Cardiac fibroblast (primary cell): ENCODE measurements at regions not wholly inside any gene's neighbourhood (a gene's known extent, or its start where the extent isn't known, plus 50 kb on each side); places are given as distances from the start of the nearest gene placed in this dataset.

Source experiments
- DNase-seq, 2 donors: peaks; one replicate each; pipeline versions ENCODE4 v3.0.0 to v3.0.0-alpha.2; 2010; ENCODE audit warnings: low read depth in 2 of 2
- H3K4me3 ChIP-seq, 2 donors: replicated peaks in 1 of 2; 1 replicate in 1 of 2; 2 replicates in 1 of 2; pipeline ENCODE4 v1.5.1; 2011; ENCODE audit warnings: low read depth in 2 of 2, low read length in 2 of 2, mild to moderate bottlenecking in 2 of 2, moderate library complexity in 1 of 2
- CTCF ChIP-seq: IDR thresholded peaks from one replicate; pipeline ENCODE4 v1.5.1; 2011; ENCODE audit warnings: low read depth, mild to moderate bottlenecking, low read length, inconsistent platforms

GRCh38 chr1:23616292-23616824, 57.1 kb upstream of the ID3 start:
- DNase-seq = no peak
- no peak overlapping the region for H3K4me3 ChIP-seq
- no peak for TF ChIP-seq CTCF

DNA sequence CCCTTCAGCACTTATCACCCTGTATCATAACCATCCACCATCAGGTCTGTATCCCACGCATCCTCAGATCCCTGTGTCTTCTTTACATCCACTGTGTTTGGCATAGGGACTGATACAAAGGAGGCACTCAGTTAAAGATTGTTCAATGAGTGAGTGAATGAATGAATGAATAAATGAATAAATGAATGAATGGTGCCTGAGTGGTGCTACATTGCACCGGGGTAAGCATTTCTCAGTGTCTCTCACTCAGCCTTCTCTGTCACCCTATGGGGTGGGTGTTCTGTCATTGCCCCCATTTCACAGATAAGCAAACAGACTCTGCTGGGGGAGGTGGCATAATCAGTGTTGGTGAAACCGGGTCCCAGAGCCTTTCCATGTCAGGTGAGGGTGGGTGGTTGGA, 56.6 kb upstream of the ID3 start:
- no peak for TF ChIP-seq CTCF
- no peak overlapping the region for H3K4me3 ChIP-seq
- DNase-seq = no peak

GRCh38 chr1:23615423-23615822, 56.1 kb upstream of the ID3 start:
- no peak for DNase-seq
- TF ChIP-seq CTCF = no peak
- no peak overlapping the region for H3K4me3 ChIP-seq

DNA sequence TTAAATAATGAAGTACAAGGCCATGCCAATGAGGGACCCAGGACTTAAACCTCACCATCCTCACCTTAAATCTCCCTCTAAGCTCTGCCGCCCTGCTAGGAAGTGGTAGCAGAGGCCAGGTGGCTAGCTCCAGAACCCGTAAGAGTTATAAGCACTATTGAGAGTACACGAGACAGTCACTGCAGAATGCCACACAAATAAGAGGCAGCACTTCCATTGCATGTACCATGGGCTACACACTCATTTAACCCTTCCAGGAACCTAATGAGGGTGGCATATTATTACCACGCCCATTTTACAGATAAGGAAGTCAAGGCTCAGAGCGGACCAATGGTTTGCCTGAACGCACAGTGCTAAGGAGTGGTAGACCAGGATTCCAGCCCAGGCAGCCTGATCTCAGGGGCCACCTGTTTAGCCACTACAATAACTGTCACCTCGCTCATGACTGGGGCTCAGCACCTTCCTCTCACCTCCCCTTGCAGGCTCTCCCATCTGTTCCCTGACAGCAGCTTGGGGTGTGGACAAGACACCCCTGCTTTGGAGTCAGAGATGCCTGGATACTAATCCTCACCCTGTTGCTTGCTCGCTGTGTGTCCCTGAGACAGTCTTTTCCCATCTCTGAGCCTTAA, 54.8 kb upstream of the ID3 start:
- no peak for TF ChIP-seq CTCF
- DNase-seq = no peak
- no peak overlapping the region for H3K4me3 ChIP-seq

DNA sequence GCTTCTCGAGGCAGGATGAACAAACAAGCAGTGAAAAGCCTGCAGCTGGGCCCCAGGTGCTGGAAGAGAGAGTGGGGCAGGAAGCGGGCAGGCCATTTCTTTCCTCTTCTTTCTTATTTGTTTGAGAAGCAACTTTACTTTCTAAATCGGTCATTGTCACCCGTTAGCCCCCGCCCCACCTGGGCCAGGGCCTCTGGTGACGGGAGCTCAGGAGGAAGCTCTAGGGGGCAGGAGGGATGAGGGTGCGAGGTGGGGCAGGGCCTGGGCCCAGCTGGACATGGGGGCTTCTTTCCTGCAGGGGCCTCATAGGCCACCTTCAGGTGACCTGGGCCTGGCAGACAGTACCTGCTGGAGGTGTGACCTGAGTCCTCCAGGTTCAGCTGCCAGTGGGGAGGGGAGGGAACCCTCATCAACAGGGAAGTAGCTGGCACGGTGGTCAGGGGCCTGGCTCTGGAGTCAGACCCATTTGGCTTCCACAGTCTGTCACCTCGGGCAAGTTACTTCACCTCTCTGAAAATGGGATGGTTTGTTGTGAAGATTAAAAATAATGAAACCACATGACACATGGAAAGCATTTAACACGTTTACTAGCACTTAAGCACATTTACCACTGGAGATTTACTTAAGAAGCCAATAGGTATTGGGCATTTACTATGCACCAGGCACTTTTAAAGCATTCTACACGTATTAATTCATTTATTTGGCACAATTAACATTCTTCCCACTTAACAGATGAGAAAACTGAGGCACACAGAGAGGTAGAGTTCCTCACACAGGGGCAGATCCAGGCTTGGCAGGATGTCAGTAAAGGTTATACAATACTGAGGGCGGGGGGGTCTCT, 54.1 kb upstream of the ID3 start:
- no peak for DNase-seq
- H3K4me3 ChIP-seq = no peak overlapping the region
- no peak for TF ChIP-seq CTCF

DNA sequence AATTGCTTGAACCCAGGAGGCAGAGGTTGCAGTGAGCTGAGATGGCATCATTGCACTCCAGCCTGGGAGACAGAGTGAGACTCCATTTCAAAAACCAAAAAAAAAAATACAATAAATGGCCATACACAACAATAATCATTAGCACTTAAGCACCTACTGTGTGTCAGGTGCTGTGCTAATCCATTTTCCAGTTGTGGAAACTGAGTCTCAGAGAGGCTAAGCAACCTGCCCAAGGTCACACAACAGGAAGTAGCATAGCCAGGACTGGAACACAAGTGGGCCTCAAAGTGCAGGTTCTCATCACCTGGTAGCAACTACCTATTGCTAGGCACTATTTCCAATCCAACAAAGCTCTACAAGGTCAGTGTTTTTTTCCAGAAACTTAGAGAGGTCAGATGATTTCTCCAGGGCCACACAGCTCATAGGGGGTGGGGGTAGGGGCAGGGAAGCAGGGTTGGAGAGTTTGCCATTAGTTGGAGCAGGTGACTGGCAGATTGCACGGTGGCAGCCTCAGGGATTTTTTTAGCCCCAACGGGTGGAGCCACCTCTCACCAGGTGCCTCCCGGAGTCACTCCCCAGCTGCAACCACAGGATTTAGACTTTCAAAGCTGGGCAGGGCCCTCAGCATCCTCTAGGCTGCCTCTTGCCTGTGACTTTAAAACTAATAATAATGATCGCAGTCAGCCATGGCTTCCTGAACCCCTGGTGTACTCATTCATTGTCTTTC, 52.5 kb upstream of the ID3 start:
- no peak for DNase-seq
- H3K4me3 ChIP-seq = no peak overlapping the region
- TF ChIP-seq CTCF = no peak
